ENCODE measurements at regions not wholly inside any gene's neighbourhood (a gene's known extent, or its start where the extent isn't known, plus 50 kb on each side); places are given as distances from the start of the nearest gene placed in this dataset.

DNA sequence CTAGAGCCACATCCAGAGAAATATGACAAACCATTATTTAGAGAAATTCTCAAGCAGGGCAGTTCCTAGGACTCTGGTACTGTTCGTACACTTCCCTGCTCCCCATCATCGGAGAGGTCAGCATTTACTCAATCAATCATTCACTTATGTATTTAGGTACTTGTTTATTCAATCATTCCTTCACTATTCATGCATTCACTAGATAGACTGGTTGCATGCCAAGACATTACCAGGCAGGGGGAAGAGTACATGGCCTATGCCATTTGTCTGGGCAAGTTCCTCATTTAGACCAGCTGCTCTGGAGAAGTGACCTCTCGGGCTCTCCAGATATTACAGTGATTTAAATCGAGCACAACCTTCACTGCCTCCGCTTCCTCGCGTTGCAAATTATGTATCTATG lies 603.4 kb downstream of the KCNJ2 start:
- BruUV-seq (replicated peaks), result no TSS peak
- Histone ChIP-seq H3K4me1 (ENCODE audit: control insufficient read depth, insufficient read depth, low read length) (no peaks in the 10 kb centered on the region), H2AK9ac (replicated peaks; ENCODE audit: low read depth, low read length, poor library complexity) (no peak overlapping the region), H3K79me1 (ENCODE audit: low read depth in 1 of 2, low read length in 2 of 2) (no peaks in the 10 kb centered on the region), H3K4ac (ENCODE audit: low read depth, low read length) (no peak overlapping the region), H4K8ac (ENCODE audit: low read depth in 2 of 2, low read length in 2 of 2) (no peak overlapping the region), H2BK120ac (ENCODE audit: low read depth, low read length) (no peak overlapping the region), H4K5ac (ENCODE audit: low read depth, low read length) (no peak overlapping the region), H3K27me3 (ENCODE audit: control insufficient read depth, insufficient read depth, low read length) (no peaks in the 10 kb centered on the region), H3K23ac (ENCODE audit: low read depth, low read length) (no peak overlapping the region), H3K27ac (ENCODE audit: insufficient read depth, low read length) (no peak overlapping the region), H2BK20ac (ENCODE audit: low read depth, low read length) (no peak overlapping the region), H4K91ac (ENCODE audit: insufficient read depth, low read depth, low read length) (no peak overlapping the region), H3K56ac (ENCODE audit: extremely low read depth, insufficient read depth, low read length) (no peak overlapping the region), H3K4me2 (ENCODE audit: low read depth, low read length) (no peak overlapping the region), H3K9me3 (ENCODE audit: control insufficient read depth, insufficient read depth, low read length) (no peaks in the 10 kb centered on the region), H2BK5ac (ENCODE audit: low read depth, low read length, poor library complexity, severe bottlenecking) (no peak overlapping the region), H3K9ac (ENCODE audit: low read depth, low read length) (no peak overlapping the region), H3K14ac (replicated peaks; ENCODE audit: low read depth, low read length) (no peak overlapping the region), H3K18ac (ENCODE audit: low read depth, low read length) (no peak overlapping the region), H3K36me3 (ENCODE audit: control insufficient read depth, insufficient read depth, low read length) (no peaks in the 10 kb centered on the region), H3K4me3 (ENCODE audit: insufficient read depth, low read depth, low read length) (no peak overlapping the region), H4K20me1 (ENCODE audit: insufficient read depth, low read length) (no peaks in the 10 kb centered on the region), H2AFZ (replicated peaks; ENCODE audit: low read length, poor library complexity) (no peak overlapping the region), H2AK5ac (ENCODE audit: low read depth, low read length) (no peak overlapping the region), H2BK15ac (ENCODE audit: low read depth, low read length) (no peak overlapping the region), H3K9me1 (ENCODE audit: insufficient read depth, low read length) (no peaks in the 10 kb centered on the region)
- no peak for DNase-seq
- no CpG with 5 or more reads among the region's 7 CpGs for WGBS, 2 experiments (ENCODE audit: extremely low coverage in 2 of 2, insufficient read length in 1 of 2)
- ChIA-PET CTCF (no interaction called here), POLR2A (ENCODE audit: unreplicated experiment) (no interaction called here)
- dilution Hi-C loops (cut with HindIII; ENCODE audit: low sequenced_read_pairs, unreplicated experiment), result no loop called here
- in situ Hi-C loops (cut with MboI; ENCODE audit: low sequenced_read_pairs), result no loop called here
- ATAC-seq (ENCODE audit: low read depth), result no peak
- TF ChIP-seq RAD21 (IDR thresholded peaks at IDR 0.05; ENCODE audit: low read length), result no peak
- no peak for TF ChIP-seq MXI1 (IDR thresholded peaks at IDR 0.05; ENCODE audit: borderline replicate concordance, low read depth, low read length)
- TF ChIP-seq RCOR1 (IDR thresholded peaks at IDR 0.05; ENCODE audit: insufficient replicate concordance, low read length), result no peak
- TF ChIP-seq, protein P1, sequence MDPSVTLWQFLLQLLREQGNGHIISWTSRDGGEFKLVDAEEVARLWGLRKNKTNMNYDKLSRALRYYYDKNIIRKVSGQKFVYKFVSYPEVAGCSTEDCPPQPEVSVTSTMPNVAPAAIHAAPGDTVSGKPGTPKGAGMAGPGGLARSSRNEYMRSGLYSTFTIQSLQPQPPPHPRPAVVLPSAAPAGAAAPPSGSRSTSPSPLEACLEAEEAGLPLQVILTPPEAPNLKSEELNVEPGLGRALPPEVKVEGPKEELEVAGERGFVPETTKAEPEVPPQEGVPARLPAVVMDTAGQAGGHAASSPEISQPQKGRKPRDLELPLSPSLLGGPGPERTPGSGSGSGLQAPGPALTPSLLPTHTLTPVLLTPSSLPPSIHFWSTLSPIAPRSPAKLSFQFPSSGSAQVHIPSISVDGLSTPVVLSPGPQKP (IDR thresholded peaks at IDR 0.05; ENCODE audit: borderline replicate concordance, low read depth, low read length), result no peak
- TF ChIP-seq FOS (IDR thresholded peaks at IDR 0.05; ENCODE audit: low read depth, low read length), result no peak
- no peak for TF ChIP-seq CHD1 (IDR thresholded peaks at IDR 0.05; ENCODE audit: low read depth, low read length)
- TF ChIP-seq CEBPB (IDR thresholded peaks at IDR 0.05; ENCODE audit: low read depth, low read length), result no peak
- TF ChIP-seq, protein P2, sequence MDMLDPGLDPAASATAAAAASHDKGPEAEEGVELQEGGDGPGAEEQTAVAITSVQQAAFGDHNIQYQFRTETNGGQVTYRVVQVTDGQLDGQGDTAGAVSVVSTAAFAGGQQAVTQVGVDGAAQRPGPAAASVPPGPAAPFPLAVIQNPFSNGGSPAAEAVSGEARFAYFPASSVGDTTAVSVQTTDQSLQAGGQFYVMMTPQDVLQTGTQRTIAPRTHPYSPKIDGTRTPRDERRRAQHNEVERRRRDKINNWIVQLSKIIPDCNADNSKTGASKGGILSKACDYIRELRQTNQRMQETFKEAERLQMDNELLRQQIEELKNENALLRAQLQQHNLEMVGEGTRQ (IDR thresholded peaks at IDR 0.05; ENCODE audit: low read depth, low read length), result no peak
- TF ChIP-seq RFX5 (IDR thresholded peaks at IDR 0.05; ENCODE audit: low read depth, low read length), result no peak
- no peak for TF ChIP-seq BHLHE40 (IDR thresholded peaks at IDR 0.05; ENCODE audit: low read depth, low read length)
- intact Hi-C loops (cut with micrococcal nuclease), result no loop called here

Data from IMR-90 (cell line).